ENCODE measurements at regions not wholly inside any gene's neighbourhood (a gene's known extent, or its start where the extent isn't known, plus 50 kb on each side); places are given as distances from the start of the nearest gene placed in this dataset.

- TF ChIP-seq CTCF (IDR thresholded peaks at IDR 0.05) = no peak
- no peak for TF ChIP-seq POLR2A (IDR thresholded peaks at IDR 0.05)
- TF ChIP-seq POLR2AphosphoS5 (IDR thresholded peaks at IDR 0.05) = no peak
- no peak for TF ChIP-seq EP300 (IDR thresholded peaks at IDR 0.05)
Measured at GRCh38 chr9:79485258-79485657, 86.5 kb upstream of the TLE4 start.
